Loucy (cell line): ENCODE measurements at regions not wholly inside any gene's neighbourhood (a gene's known extent, or its start where the extent isn't known, plus 50 kb on each side); places are given as distances from the start of the nearest gene placed in this dataset.

Experiments
- H2AFZ ChIP-seq: fragments of 200-600 bp; sonication (generic); 2 replicates; pipeline ENCODE4 v1.6.0; 2016; ENCODE audit warnings: antibody characterized with exemption, mild to moderate bottlenecking, low read length, moderate library complexity
- H3F3A ChIP-seq: fragments of 200-600 bp; 2 replicates; pipeline ENCODE4 v1.6.0; 2016; ENCODE audit warnings: antibody characterized with exemption, low read depth, mild to moderate bottlenecking
- H3K27me3 ChIP-seq: fragments of 200-600 bp; sonication (generic); 2 replicates; pipeline ENCODE4 v1.6.1; 2014; ENCODE audit warnings: low read length, mild to moderate bottlenecking; ENCODE audit not compliant: insufficient read depth, poor library complexity, severe bottlenecking
- H3K36me3 ChIP-seq: fragments of 200-600 bp; sonication (generic); 2 replicates; pipeline ENCODE4 v1.6.1; 2016; ENCODE audit warnings: low read length; ENCODE audit not compliant: insufficient read depth
- H3K4me1 ChIP-seq: fragments of 200-600 bp; sonication (generic); 2 replicates; pipeline ENCODE4 v1.5.1; 2014; ENCODE audit warnings: low read length, mild to moderate bottlenecking; ENCODE audit not compliant: insufficient read depth, poor library complexity, severe bottlenecking
- H3K4me2 ChIP-seq: fragments of 200-600 bp; sonication (generic); 2 replicates; pipeline ENCODE4 v1.6.0; 2014; ENCODE audit warnings: antibody characterized with exemption, low read length, low read depth, mild to moderate bottlenecking; ENCODE audit not compliant: poor library complexity, severe bottlenecking
- H3K4me3 ChIP-seq: fragments of 200-600 bp; sonication (generic); 2 replicates; pipeline ENCODE4 v1.5.1; 2014; ENCODE audit warnings: low read length, mild to moderate bottlenecking, mixed read lengths; ENCODE audit not compliant: poor library complexity, severe bottlenecking
- H3K79me2 ChIP-seq: fragments of 200-600 bp; sonication (generic); 2 replicates; pipeline ENCODE4 v1.6.1; 2014; ENCODE audit warnings: low read length; ENCODE audit not compliant: insufficient read depth
- H3K9ac ChIP-seq: fragments of 200-600 bp; sonication (generic); 2 replicates; pipeline ENCODE4 v1.6.0; 2014; ENCODE audit warnings: mild to moderate bottlenecking, low read depth, low read length, moderate library complexity; ENCODE audit not compliant: poor library complexity, severe bottlenecking
- H3K9me2 ChIP-seq: fragments of 200-600 bp; sonication (generic); replicated peaks from 2 replicates; pipeline ENCODE4 v1.6.1; 2016; ENCODE audit warnings: low read depth, low read length, mixed read lengths
- H3K9me3 ChIP-seq: fragments of 200-600 bp; sonication (generic); 2 replicates; pipeline ENCODE4 v1.6.1; 2014; ENCODE audit warnings: mild to moderate bottlenecking, antibody characterized with exemption, low read length, low read depth; ENCODE audit not compliant: insufficient read depth
- H4K20me1 ChIP-seq: fragments of 200-600 bp; sonication (generic); 2 replicates; pipeline ENCODE4 v1.6.0; 2014; ENCODE audit warnings: antibody characterized with exemption, low read length, mild to moderate bottlenecking; ENCODE audit not compliant: insufficient read depth, poor library complexity, severe bottlenecking
- CTCF ChIP-seq: fragments of 200-600 bp; sonication (generic); conservative IDR thresholded peaks from 2 replicates; pipeline ENCODE4 v1.5.1; 2014; ENCODE audit warnings: mild to moderate bottlenecking, antibody characterized with exemption, low read length
- EZH2phosphoT487 ChIP-seq: fragments of 200-600 bp; IDR thresholded peaks from 2 replicates; pipeline ENCODE4 v1.6.1; 2018; ENCODE audit warnings: antibody characterized with exemption, mild to moderate bottlenecking, moderate library complexity, borderline replicate concordance

- Histone ChIP-seq H3K4me1 (no peaks in the 10 kb centered on the region), H3K9ac (no peak overlapping the region), H3F3A (no peaks in the 10 kb centered on the region), H3K9me3 (no peaks in the 10 kb centered on the region), H3K27me3 (no peaks in the 10 kb centered on the region), H3K4me2 (no peak overlapping the region), H2AFZ (no peak overlapping the region), H3K36me3 (no peaks in the 10 kb centered on the region), H3K9me2 (no peaks in the 10 kb centered on the region), H4K20me1 (no peaks in the 10 kb centered on the region), H3K79me2 (no peaks in the 10 kb centered on the region), H3K4me3 (no peak overlapping the region)
- no peak for TF ChIP-seq CTCF
- no peak for TF ChIP-seq EZH2phosphoT487
These were observed 446.7 kb upstream of the TMEM132C start for GRCh38 chr12:127820271-127820670.

GRCh38 chr12:127820846-127821245, 446.1 kb upstream of the TMEM132C start:
- Histone ChIP-seq H3K79me2 (no peaks in the 10 kb centered on the region), H3K9ac (no peak overlapping the region), H3K4me3 (no peak overlapping the region), H3K9me3 (no peaks in the 10 kb centered on the region), H3K27me3 (no peaks in the 10 kb centered on the region), H2AFZ (no peak overlapping the region), H3K4me2 (no peak overlapping the region), H4K20me1 (no peaks in the 10 kb centered on the region), H3K4me1 (no peaks in the 10 kb centered on the region), H3K9me2 (no peaks in the 10 kb centered on the region), H3K36me3 (no peaks in the 10 kb centered on the region), H3F3A (no peaks in the 10 kb centered on the region)
- TF ChIP-seq EZH2phosphoT487, result no peak
- TF ChIP-seq CTCF, result no peak

GRCh38 chr12:127822809-127823411, 444.1 kb upstream of the TMEM132C start:
- Histone ChIP-seq H3K9ac (no peak overlapping the region), H2AFZ (0 out of 2 replicates have a peak overlapping the region, but pooled peaks have one; percentile 11), H3K79me2 (no peaks in the 10 kb centered on the region), H3K9me2 (no peaks in the 10 kb centered on the region), H3K27me3 (no peaks in the 10 kb centered on the region), H3F3A (no peaks in the 10 kb centered on the region), H3K9me3 (no peaks in the 10 kb centered on the region), H3K4me1 (no peaks in the 10 kb centered on the region), H4K20me1 (no peaks in the 10 kb centered on the region), H3K4me2 (no peak overlapping the region), H3K4me3 (no peak overlapping the region), H3K36me3 (no peaks in the 10 kb centered on the region)
- TF ChIP-seq EZH2phosphoT487 (no peak), CTCF (no peak)
